ENCODE measurements at regions not wholly inside any gene's neighbourhood (a gene's known extent, or its start where the extent isn't known, plus 50 kb on each side); places are given as distances from the start of the nearest gene placed in this dataset.

DNA sequence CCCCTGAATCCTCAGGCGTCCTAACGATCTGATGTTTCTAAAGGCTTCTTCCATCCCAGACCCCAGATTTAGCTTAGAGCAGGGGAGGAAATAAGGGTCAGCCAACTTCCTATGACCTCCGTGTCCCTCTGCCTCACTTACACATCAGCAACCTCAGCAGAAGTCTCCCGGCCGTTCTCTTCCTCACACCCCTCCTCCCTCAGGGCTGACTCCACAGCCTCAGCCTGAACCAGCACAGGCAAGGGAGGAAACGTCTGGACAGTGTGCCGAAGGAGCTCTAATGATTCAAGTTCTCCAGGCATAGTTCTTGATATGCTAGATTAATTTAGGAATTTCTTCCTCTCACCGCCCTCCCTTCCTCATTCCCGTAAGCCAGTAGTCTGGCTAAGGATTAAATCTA lies 121.4 kb downstream of the NUFIP1 start:
- H2AFZ ChIP-seq (ENCODE audit: low read depth, low read length) = no peak overlapping the region
- H3K4me1 ChIP-seq (replicated peaks in 1 of 2; ENCODE audit: control insufficient read depth in 2 of 2, insufficient read depth in 2 of 2, low read length in 2 of 2) = no peaks in the 10 kb centered on the region
- WGBS (ENCODE audit: insufficient coverage, low coverage, missing lambda C conversion rate) = 0% methylated on average over 8 of the region's 9 CpGs
- H3K27ac ChIP-seq (ENCODE audit: extremely low read depth, low read depth, low read length) = no peak overlapping the region
- BruUV-seq (replicated peaks) = no TSS peak
- POLR2A ChIA-PET = no interaction called here
- ATAC-seq = no peak
- no peak overlapping the region for H3K4me2 ChIP-seq (ENCODE audit: insufficient read depth, low read length)
- H3K36me3 ChIP-seq (ENCODE audit: control insufficient read depth, insufficient read depth, low read length) = no peaks in the 10 kb centered on the region
- no peak for DNase-seq (ENCODE audit: extremely low read depth in 1 of 4, low spot score in 3 of 4)
- no peak for FAIRE-seq
- no peaks in the 10 kb centered on the region for H3K9me3 ChIP-seq (replicated peaks; ENCODE audit: control insufficient read depth, insufficient read depth, low read depth, low read length)
- intact Hi-C loops (cut with micrococcal nuclease) (no loop called here), in situ Hi-C loops (cut with MboI) (no loop called here)
- CTCF ChIA-PET (ENCODE audit: low intra/inter-chr PET ratio) = no interaction called here
- H3K9me1 ChIP-seq (ENCODE audit: control insufficient read depth, insufficient read depth, low read length) = no peaks in the 10 kb centered on the region
- no peaks in the 10 kb centered on the region for H4K20me1 ChIP-seq (replicated peaks; ENCODE audit: control insufficient read depth, insufficient read depth, low read length)
- H3K9ac ChIP-seq (ENCODE audit: insufficient read depth in 1 of 2, low read depth in 2 of 2, low read length in 2 of 2) = no peak overlapping the region
- H3K27me3 ChIP-seq (ENCODE audit: control insufficient read depth in 2 of 2, insufficient read depth in 2 of 2, low read length in 2 of 2) = peaks cover 5 to 27% of the 10 kb centered on the region in 2 experiments; a peak in 4 of 5 replicates
- H3K79me2 ChIP-seq (ENCODE audit: control insufficient read depth, insufficient read depth, low read length) = no peaks in the 10 kb centered on the region
- no peak overlapping the region for H3K4me3 ChIP-seq
- TF ChIP-seq, protein P1, sequence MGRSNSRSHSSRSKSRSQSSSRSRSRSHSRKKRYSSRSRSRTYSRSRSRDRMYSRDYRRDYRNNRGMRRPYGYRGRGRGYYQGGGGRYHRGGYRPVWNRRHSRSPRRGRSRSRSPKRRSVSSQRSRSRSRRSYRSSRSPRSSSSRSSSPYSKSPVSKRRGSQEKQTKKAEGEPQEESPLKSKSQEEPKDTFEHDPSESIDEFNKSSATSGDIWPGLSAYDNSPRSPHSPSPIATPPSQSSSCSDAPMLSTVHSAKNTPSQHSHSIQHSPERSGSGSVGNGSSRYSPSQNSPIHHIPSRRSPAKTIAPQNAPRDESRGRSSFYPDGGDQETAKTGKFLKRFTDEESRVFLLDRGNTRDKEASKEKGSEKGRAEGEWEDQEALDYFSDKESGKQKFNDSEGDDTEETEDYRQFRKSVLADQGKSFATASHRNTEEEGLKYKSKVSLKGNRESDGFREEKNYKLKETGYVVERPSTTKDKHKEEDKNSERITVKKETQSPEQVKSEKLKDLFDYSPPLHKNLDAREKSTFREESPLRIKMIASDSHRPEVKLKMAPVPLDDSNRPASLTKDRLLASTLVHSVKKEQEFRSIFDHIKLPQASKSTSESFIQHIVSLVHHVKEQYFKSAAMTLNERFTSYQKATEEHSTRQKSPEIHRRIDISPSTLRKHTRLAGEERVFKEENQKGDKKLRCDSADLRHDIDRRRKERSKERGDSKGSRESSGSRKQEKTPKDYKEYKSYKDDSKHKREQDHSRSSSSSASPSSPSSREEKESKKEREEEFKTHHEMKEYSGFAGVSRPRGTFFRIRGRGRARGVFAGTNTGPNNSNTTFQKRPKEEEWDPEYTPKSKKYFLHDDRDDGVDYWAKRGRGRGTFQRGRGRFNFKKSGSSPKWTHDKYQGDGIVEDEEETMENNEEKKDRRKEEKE (IDR thresholded peaks at IDR 0.05; ENCODE audit: borderline replicate concordance in 1 of 2, control insufficient read depth in 1 of 2, low read depth in 2 of 2, low read length in 1 of 2) = no peak
- TF ChIP-seq MBD2 (IDR thresholded peaks at IDR 0.05; ENCODE audit: borderline replicate concordance, low read depth) = no peak
- no peak for TF ChIP-seq RUNX1 (IDR thresholded peaks at IDR 0.05; ENCODE audit: low read depth)
- TF ChIP-seq, protein P2, sequence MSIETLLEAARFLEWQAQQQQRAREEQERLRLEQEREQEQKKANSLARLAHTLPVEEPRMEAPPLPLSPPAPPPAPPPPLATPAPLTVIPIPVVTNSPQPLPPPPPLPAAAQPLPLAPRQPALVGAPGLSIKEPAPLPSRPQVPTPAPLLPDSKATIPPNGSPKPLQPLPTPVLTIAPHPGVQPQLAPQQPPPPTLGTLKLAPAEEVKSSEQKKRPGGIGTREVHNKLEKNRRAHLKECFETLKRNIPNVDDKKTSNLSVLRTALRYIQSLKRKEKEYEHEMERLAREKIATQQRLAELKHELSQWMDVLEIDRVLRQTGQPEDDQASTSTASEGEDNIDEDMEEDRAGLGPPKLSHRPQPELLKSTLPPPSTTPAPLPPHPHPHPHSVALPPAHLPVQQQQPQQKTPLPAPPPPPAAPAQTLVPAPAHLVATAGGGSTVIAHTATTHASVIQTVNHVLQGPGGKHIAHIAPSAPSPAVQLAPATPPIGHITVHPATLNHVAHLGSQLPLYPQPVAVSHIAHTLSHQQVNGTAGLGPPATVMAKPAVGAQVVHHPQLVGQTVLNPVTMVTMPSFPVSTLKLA (conservative IDR thresholded peaks at IDR 0.05) = no peak
- no peak for TF ChIP-seq TOE1 (IDR thresholded peaks at IDR 0.05; ENCODE audit: borderline replicate concordance)
- no peak for TF ChIP-seq TOE1 (CRISPR knock-in tag; IDR thresholded peaks at IDR 0.05; ENCODE audit: borderline replicate concordance, low read depth)
- TF ChIP-seq ARID2 (IDR thresholded peaks at IDR 0.05) = no peak
- TF ChIP-seq, protein P3, sequence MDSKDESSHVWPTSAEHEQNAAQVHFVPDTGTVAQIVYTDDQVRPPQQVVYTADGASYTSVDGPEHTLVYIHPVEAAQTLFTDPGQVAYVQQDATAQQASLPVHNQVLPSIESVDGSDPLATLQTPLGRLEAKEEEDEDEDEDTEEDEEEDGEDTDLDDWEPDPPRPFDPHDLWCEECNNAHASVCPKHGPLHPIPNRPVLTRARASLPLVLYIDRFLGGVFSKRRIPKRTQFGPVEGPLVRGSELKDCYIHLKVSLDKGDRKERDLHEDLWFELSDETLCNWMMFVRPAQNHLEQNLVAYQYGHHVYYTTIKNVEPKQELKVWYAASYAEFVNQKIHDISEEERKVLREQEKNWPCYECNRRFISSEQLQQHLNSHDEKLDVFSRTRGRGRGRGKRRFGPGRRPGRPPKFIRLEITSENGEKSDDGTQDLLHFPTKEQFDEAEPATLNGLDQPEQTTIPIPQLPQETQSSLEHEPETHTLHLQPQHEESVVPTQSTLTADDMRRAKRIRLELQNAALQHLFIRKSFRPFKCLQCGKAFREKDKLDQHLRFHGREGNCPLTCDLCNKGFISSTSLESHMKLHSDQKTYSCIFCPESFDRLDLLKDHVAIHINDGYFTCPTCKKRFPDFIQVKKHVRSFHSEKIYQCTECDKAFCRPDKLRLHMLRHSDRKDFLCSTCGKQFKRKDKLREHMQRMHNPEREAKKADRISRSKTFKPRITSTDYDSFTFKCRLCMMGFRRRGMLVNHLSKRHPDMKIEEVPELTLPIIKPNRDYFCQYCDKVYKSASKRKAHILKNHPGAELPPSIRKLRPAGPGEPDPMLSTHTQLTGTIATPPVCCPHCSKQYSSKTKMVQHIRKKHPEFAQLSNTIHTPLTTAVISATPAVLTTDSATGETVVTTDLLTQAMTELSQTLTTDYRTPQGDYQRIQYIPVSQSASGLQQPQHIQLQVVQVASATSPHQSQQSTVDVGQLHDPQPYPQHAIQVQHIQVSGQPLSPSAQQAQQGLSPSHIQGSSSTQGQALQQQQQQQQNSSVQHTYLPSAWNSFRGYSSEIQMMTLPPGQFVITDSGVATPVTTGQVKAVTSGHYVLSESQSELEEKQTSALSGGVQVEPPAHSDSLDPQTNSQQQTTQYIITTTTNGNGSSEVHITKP (IDR thresholded peaks at IDR 0.05; ENCODE audit: partially characterized antibody) = no peak
- no peak for TF ChIP-seq RBBP5 (IDR thresholded peaks at IDR 0.05; ENCODE audit: borderline replicate concordance, insufficient read depth, low read length, poor library complexity, severe bottlenecking)
- TF ChIP-seq MCM5 (IDR thresholded peaks at IDR 0.05; ENCODE audit: low read depth) = no peak
- TF ChIP-seq, protein P4, sequence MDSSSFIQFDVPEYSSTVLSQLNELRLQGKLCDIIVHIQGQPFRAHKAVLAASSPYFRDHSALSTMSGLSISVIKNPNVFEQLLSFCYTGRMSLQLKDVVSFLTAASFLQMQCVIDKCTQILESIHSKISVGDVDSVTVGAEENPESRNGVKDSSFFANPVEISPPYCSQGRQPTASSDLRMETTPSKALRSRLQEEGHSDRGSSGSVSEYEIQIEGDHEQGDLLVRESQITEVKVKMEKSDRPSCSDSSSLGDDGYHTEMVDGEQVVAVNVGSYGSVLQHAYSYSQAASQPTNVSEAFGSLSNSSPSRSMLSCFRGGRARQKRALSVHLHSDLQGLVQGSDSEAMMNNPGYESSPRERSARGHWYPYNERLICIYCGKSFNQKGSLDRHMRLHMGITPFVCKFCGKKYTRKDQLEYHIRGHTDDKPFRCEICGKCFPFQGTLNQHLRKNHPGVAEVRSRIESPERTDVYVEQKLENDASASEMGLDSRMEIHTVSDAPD (CRISPR knock-in tag; IDR thresholded peaks at IDR 0.05) = no peak
- TF ChIP-seq SETDB1 (IDR thresholded peaks at IDR 0.05; ENCODE audit: low read length) = no peak
